ENCODE measurements at regions not wholly inside any gene's neighbourhood (a gene's known extent, or its start where the extent isn't known, plus 50 kb on each side); places are given as distances from the start of the nearest gene placed in this dataset.

DNA sequence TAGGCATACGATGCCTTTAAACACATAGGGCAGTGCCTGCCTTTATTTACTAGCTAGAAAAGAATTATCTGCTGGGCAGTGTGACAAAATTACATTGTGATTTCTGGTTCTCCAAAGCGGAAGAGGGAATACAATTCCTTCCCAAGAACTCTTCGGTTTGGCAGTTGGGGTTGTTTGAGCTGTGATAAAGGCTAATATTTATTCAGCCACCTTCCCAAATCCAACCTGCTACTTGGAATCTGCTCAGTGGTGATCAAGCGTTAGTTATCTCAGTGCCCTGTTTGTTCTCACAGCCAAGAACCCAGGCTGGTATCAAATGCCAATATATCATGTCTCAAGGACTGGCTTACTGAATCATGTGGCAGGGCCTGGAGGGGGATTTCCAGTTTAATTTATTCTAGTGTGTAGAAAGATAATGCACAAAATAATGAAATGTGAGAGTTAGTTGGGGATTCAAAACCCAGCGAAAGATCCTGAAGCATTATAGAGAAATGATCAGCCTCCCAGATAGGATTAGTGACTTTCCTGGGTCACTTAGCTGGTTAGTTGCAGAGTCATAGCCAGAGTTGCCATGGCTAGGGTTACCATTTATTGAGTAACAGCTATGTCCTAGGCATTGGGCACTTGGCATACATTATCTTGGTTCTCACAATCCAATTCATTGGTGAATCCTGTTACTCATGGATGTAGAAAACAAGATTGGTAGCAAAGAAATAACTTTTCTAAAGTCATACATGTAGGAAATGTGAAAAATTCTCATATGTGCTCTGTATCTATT is 457.0 kb upstream of the KLF4 start:
- H3K27ac Mint-ChIP-seq: no peak overlapping the region
- no peaks in the 10 kb centered on the region for H3K4me1 Mint-ChIP-seq
- H3K4me3 Mint-ChIP-seq: no peak overlapping the region
- DNase-seq (ENCODE audit: low spot score in 2 of 2) (no peak), ATAC-seq (no peak)
- H3K36me3 Mint-ChIP-seq: no peaks in the 10 kb centered on the region
- peaks cover 18% of the 10 kb centered on the region for H3K9me3 Mint-ChIP-seq

DNA sequence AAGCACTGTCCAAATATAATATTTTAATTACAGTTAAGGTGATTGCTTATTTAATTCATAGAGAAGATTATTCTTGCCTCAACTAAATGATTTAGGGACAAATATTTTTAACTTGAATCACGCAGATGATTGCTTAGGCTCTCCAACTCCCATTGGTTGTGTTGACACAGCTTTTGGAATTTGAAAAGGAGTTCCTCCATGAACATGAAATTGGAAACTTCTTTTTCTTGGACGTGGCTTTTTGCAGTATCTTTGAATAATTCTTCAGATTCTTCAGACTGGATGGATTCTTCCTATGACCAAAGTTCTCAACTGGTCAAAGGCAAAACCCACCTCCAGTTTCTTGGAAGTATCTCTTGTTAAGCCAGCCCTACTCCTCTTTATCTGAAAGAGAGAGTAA is 456.4 kb upstream of the KLF4 start:
- DNase-seq (ENCODE audit: low spot score in 2 of 2) (no peak), ATAC-seq (no peak)
- H3K4me3 Mint-ChIP-seq: no peak overlapping the region
- no peaks in the 10 kb centered on the region for H3K4me1 Mint-ChIP-seq
- no peak overlapping the region for H3K27ac Mint-ChIP-seq
- H3K9me3 Mint-ChIP-seq: peaks cover 16% of the 10 kb centered on the region
- H3K36me3 Mint-ChIP-seq: no peaks in the 10 kb centered on the region

DNA sequence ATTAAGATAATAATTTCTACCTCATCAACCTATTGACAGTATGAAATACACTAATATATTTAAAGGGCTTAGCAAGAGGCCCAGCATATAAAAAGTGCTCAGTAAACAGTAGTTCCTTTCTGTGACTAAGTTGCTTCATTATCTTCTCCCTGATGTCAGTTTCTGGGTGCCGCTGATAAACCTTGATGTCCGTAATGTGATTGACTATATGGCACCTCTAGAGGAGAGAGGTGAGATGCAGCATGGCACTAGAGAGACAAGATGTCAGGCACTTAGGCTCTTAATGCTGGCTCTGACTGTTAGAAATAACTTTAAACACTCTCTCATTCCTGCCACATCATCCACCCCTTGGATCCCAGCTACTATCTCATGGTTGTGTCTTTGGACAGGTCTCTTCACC is 455.9 kb upstream of the KLF4 start:
- Mint-ChIP-seq H3K4me3 (no peak overlapping the region), H3K9me3 (peaks cover 14% of the 10 kb centered on the region), H3K4me1 (no peaks in the 10 kb centered on the region), H3K36me3 (no peaks in the 10 kb centered on the region), H3K27ac (no peak overlapping the region)
- DNase-seq (ENCODE audit: low spot score in 2 of 2) (no peak), ATAC-seq (no peak)

DNA sequence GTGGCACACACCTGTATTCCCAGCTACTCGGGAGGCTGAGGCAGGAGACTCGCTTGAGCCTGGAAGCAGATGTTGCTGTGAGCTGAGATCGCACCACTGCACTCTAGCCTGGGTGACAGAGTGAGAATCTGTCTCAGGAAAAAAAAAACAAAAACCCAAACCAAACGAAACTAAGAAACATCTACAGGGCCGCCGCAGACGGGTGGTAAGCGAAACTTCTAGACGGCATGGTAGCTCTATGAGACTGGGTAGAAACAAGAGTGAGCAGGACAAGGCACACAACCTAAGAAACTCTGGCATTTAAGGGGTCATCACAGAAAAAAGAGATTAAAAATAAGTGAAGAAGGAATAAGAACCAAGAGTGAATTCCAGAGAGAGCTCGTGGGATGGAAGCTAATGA is 454.8 kb upstream of the KLF4 start:
- Mint-ChIP-seq H3K4me3 (no peak overlapping the region), H3K27ac (no peak overlapping the region), H3K9me3 (peaks cover 12% of the 10 kb centered on the region), H3K36me3 (no peaks in the 10 kb centered on the region), H3K4me1 (no peaks in the 10 kb centered on the region)
- DNase-seq (ENCODE audit: low spot score in 2 of 2) (no peak), ATAC-seq (no peak)

DNA sequence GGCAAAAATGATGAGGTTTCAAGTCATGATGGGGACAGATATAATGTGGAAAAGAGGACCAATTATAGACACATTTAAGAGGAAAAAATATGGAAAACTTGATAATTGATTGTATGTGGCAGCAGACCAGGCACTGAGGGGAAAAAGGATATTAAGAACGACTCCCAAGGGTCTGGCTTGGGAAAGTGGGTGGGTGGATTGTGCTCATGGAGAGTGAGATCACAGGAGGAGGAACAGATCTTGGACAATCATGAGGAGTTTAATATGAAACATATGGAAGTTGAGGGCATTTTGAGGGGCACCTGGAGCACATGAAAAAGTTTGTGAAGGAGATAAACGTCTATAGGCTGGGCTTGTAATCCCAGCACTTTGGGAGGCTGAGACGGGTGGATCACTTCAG is 454.3 kb upstream of the KLF4 start:
- Mint-ChIP-seq H3K36me3 (no peaks in the 10 kb centered on the region), H3K4me1 (no peaks in the 10 kb centered on the region), H3K9me3 (peaks cover 11% of the 10 kb centered on the region), H3K4me3 (no peak overlapping the region), H3K27ac (no peak overlapping the region)
- DNase-seq (ENCODE audit: low spot score in 2 of 2): no peak
- no peak for ATAC-seq

DNA sequence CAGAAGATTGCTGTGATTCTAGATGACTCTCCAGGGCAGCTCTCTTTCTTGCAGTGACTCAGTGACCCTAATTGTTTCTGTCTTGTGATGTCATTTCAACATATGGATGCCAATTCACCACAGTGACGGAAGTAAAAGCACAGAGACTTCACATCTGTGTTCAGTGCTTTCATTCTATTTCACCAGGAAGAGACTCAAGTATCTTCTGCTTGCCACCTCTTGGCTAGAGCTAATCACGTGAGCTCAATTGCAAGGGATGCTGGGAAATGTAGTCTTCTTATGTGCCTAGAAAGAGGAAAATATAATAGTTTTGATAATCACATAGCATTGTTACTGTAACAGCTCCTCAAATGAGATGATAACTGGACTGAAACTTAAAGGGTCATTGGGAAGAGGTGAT is 453.3 kb upstream of the KLF4 start:
- no peak overlapping the region for H3K27ac Mint-ChIP-seq
- no peak for DNase-seq (ENCODE audit: low spot score in 2 of 2)

DNA sequence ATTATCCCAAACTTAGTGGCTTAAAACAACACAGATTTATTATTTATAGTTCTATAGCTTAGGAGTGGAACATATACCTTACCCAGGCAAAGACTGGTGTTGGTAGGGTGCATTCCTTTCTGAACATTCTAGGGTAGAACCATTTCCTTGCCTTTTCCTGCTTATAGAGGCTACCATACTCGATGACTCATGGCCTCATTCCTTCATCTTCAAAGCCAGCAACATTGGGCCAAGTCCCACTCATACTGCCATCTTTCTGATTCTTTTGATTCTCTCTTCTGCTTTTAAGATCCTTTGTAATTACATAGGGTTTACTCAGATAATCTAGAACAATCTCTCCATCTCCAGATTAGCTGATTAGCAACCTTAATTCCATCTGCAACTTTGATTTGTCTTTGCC is 452.7 kb upstream of the KLF4 start:
- peaks cover 11% of the 10 kb centered on the region for H3K9me3 Mint-ChIP-seq
- no peak overlapping the region for H3K4me3 Mint-ChIP-seq
- DNase-seq (ENCODE audit: low spot score in 2 of 2) (no peak), ATAC-seq (no peak)
- H3K27ac Mint-ChIP-seq: no peak overlapping the region
- no peaks in the 10 kb centered on the region for H3K4me1 Mint-ChIP-seq
- H3K36me3 Mint-ChIP-seq: no peaks in the 10 kb centered on the region

More for the DNA sequence above, 453.3 kb upstream of the KLF4 start:
- Mint-ChIP-seq H3K36me3 (no peaks in the 10 kb centered on the region), H3K9me3 (peaks cover 11% of the 10 kb centered on the region), H3K4me3 (no peak overlapping the region), H3K4me1 (no peaks in the 10 kb centered on the region)
- no peak for ATAC-seq

DNA sequence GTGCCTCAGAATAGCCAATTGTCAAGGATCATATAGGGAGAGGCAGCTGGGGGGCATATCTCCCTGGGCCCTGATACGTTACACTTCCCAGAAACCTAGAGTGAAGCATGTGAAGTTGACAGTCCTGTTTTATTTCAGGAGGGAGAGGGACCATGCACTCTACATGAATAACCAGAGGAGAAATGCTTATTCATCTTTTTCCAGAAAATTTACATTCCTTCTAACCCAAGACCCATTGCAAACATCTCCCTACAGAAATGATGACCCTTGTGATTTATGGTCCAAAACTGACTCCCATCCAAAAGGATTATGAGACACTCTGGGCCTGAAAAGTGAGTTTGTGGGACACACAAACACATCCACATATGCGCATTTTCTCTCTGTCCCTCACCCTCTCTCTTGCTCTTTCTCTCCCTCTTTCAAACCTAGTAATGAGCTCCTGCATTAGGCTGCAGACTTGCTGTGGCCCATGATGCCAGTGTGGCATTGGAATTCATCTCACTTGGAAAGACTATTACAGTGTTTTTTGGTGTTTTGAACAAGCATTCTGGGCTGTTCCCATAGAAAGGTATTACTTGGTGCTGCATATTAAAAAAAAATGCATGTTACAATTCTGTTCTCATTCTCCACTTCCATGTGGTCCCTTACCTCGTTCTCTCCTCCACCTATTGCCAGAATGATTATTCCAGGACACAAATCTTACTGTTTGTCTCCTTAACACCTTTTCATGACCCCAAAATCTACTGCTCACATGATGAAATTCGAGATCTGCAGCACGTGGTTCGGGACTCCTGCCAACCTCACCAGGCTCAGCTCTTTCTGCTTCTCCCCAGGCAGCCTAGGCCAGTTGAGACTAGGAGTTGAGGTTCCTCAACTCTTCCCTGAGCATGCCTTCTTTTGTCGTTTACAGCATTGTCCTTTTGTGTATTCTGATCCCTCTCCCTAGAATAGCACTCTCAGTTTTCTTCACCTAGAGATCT is 451.3 kb upstream of the KLF4 start:
- H3K4me3 Mint-ChIP-seq: no peak overlapping the region
- no peak overlapping the region for H3K27ac Mint-ChIP-seq
- peaks cover 12% of the 10 kb centered on the region for H3K9me3 Mint-ChIP-seq
- H3K4me1 Mint-ChIP-seq: no peaks in the 10 kb centered on the region
- H3K36me3 Mint-ChIP-seq: no peaks in the 10 kb centered on the region
- ATAC-seq: no peak
- no peak for DNase-seq (ENCODE audit: low spot score in 2 of 2)

DNA sequence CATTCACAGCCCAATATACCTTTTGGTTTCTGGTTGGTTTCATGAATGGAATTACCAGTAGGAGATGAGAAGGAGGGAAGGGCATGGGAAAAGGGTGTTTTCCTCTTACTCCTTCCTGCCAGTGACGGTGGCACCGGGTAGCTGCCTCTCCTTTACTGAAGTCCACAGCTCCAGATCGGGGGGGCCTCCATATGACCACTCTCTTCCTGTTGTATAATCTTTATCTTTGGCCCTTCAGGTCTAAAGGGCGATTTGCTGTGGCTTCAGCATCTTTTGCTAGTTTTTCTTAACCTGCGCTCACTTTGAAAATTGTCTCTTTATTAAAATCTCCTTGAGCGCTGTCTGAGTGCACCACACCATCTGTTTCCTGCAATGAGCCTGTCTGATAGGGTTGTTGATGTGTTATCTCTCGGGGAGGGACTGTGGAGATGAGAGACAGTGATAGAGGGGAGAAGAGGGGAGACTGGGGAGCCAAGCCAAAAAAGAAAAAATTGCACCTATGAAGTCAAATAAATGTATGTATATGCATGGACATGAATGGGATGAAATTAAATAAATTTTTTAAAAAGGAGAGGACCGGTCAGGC is 449.3 kb upstream of the KLF4 start:
- no peaks in the 10 kb centered on the region for H3K4me1 Mint-ChIP-seq
- no peaks in the 10 kb centered on the region for H3K36me3 Mint-ChIP-seq
- ATAC-seq: no peak
- no peak overlapping the region for H3K4me3 Mint-ChIP-seq
- no peak overlapping the region for H3K27ac Mint-ChIP-seq
- H3K9me3 Mint-ChIP-seq: peaks cover 9% of the 10 kb centered on the region
- DNase-seq (ENCODE audit: low spot score in 2 of 2): no peak

DNA sequence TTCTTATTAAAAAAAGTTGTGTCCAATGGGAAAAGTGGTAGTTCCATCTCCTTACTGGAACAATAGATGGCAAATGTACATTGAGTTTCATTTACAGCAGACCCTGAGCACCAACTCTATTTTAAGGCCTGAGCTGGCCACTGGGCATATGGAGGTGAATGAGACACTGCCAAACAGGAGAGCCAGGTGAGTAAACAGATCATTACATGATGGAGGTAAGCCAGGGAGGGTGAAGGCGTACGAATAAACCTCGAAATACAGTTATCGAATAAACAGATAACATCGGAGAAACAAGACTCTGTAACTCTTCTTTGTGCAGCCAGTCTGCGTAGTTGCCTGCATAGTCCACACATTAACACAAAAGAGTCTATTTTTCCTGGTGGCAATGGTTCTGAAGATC is 446.4 kb upstream of the KLF4 start:
- H3K9me3 Mint-ChIP-seq: peaks cover 6% of the 10 kb centered on the region
- ATAC-seq (no peak), DNase-seq (ENCODE audit: low spot score in 2 of 2) (no peak)
- H3K4me1 Mint-ChIP-seq: no peaks in the 10 kb centered on the region
- no peaks in the 10 kb centered on the region for H3K36me3 Mint-ChIP-seq
- H3K4me3 Mint-ChIP-seq: no peak overlapping the region
- H3K27ac Mint-ChIP-seq: no peak overlapping the region

DNA sequence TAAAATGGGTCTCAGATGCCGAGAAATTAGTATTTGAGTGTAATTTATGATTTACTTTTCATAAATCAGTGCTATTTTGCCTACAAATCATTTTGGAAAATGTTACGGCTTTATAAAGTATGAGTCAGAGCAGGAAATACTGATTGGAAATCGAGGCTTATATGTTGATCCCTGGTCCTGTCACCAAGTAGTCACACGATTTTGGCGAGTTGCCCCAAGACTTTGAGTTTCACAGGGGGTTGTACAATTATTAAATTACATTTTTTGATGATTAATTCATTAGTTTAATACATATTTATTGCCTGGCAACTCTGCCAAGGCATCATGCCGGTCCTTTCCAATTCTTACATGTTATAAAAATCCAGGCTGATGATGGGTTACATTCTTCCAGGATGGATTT is 443.9 kb upstream of the KLF4 start:
- Mint-ChIP-seq H3K4me3 (no peak overlapping the region), H3K27ac (no peak overlapping the region), H3K9me3 (peaks cover 2% of the 10 kb centered on the region), H3K4me1 (no peaks in the 10 kb centered on the region), H3K36me3 (no peaks in the 10 kb centered on the region)
- DNase-seq (ENCODE audit: low spot score in 2 of 2): no peak
- no peak for ATAC-seq

DNA sequence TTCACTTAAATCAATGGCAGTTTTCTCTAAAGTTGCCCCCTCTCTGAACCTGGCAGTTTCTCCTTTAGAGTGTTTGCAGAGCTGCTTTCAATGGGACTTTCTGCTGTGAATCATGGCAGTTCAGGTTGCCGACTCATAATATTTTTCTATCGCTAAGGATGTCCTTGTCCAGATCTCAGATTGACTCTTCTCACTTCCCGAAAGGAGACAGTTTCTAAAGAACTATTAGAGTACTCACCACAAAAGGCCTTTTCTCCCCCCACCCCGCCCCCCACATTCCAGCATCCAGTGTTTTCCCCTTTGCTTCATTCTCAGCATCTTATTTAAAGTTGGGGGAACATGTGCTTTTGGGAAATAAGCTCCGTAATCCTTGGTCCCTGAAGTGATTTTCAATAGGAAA is 443.5 kb upstream of the KLF4 start:
- H3K9me3 Mint-ChIP-seq: peaks cover 2% of the 10 kb centered on the region
- DNase-seq (ENCODE audit: low spot score in 2 of 2): no peak
- no peaks in the 10 kb centered on the region for H3K4me1 Mint-ChIP-seq
- H3K27ac Mint-ChIP-seq: no peak overlapping the region
- no peaks in the 10 kb centered on the region for H3K36me3 Mint-ChIP-seq
- no peak for ATAC-seq
- no peak overlapping the region for H3K4me3 Mint-ChIP-seq

DNA sequence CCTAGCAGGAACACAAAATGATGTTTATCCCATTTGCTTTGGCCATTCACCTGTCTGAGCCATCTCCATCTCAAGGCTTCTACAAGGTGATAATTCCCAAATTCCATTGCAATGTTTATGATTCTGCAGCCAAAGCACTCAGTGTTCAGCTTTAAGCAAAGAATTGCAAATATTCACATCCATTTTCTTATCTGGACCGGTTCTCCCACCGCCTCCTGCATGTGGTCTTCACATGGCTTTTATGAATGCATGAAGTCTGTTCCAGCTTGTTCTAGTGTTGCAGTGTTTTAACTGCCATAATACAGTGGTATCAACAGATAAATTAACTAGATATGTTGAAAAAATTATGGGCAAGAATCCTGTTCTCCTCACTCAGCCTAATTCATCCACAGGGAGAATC is 443.0 kb upstream of the KLF4 start:
- DNase-seq (ENCODE audit: low spot score in 2 of 2) (no peak), ATAC-seq (no peak)
- Mint-ChIP-seq H3K36me3 (no peaks in the 10 kb centered on the region), H3K4me3 (no peak overlapping the region), H3K27ac (no peak overlapping the region), H3K4me1 (no peaks in the 10 kb centered on the region), H3K9me3 (peaks cover 2% of the 10 kb centered on the region)

DNA sequence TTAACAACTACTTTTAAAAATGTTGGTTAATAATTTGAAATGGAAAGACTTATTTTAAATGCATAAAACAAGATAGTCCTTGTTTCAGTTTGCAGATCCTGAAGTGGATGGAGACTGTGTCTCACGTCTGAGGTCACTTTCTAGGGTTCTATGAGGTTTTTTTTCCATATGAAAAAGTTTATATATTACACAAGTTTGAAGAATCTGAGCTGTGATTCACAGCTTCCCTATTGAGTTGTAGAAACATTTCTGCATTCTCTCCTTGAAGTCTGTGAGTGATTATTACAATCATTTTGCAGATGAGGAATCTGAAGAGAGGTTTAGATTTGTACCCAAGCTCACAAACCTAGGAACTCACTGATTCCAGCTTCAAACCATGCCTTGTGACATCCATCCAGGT is 442.5 kb upstream of the KLF4 start:
- no peak for DNase-seq (ENCODE audit: low spot score in 2 of 2)
- H3K27ac Mint-ChIP-seq: no peak overlapping the region
- H3K9me3 Mint-ChIP-seq: peaks cover 2% of the 10 kb centered on the region
- no peaks in the 10 kb centered on the region for H3K4me1 Mint-ChIP-seq
- ATAC-seq: no peak
- no peak overlapping the region for H3K4me3 Mint-ChIP-seq
- H3K36me3 Mint-ChIP-seq: no peaks in the 10 kb centered on the region

DNA sequence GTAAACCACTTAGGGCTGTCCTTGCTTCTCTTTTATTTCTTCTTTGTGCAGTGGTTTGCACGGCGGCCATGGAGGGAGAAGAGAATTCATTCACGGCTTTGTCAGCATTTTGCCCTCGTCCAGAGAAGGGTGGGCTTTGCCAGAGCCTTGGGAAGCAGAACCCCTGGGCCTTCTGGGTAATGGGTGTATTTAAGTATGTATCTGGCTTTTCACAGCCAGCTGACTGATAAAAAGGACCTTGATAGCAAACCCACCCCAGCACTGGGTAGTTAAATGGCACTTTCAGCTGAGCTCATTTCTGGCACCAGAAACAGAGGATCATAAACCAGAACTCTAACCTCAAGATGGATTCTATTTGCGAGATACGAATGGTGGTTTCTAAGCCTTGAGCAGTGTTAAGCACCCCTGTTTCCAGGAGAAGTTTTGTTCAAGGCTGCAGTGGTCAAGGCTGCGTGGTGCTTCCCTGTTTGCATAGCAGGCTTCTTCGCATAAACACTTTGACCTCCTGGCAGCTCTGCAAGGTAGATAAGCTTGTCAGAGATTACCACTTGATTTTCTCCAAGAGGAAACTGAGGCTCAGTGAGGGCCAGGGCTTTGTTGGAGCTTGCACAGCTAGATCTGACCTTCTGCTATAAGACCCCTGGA is 441.6 kb upstream of the KLF4 start:
- DNase-seq (ENCODE audit: low spot score in 2 of 2) (no peak), ATAC-seq (no peak)
- no peak overlapping the region for H3K27ac Mint-ChIP-seq
- no peaks in the 10 kb centered on the region for H3K4me1 Mint-ChIP-seq
- H3K4me3 Mint-ChIP-seq: no peak overlapping the region
- H3K36me3 Mint-ChIP-seq: no peaks in the 10 kb centered on the region
- H3K9me3 Mint-ChIP-seq: peaks cover 2% of the 10 kb centered on the region

Data from stimulated activated effector memory CD8-positive, alpha-beta T cell treated with anti-CD3 and anti-CD28 coated beads, Interleukin-12 subunit alpha, Interleukin-12 subunit beta, amount 100 ng/mL, for 72 hours (primary cell).